ENCODE measurements at regions not wholly inside any gene's neighbourhood (a gene's known extent, or its start where the extent isn't known, plus 50 kb on each side); places are given as distances from the start of the nearest gene placed in this dataset.
"Not testable (repeated sequence)": the region's sequence is repeated elsewhere in the genome, so short reads cannot be mapped to it uniquely, and the experiment has no call there.

- no peak for DNase-seq (ENCODE audit: low read depth in 2 of 2, low spot score in 1 of 2)
These were observed 756.3 kb downstream of the CCDC85A start for GRCh38 chr2:56940054-56940453.

DNA sequence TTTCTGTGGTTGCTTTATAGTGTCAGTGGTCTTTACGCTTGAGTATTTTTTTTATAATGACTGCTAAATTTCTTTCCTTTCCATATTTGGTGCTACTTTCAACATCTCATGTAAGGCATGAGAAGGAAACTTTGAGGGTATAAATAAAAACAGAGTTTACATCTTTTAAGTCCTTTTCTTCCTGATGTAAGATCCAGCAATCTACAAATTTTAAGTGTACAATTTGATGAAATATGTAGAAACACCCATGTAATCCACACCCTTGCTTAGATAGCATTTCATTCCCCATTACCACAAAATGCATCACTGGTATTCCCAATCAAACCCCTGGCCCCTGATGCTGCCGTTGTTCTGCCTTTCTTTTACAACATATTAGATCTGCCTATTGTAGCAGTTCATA, 769.1 kb downstream of the CCDC85A start:
- DNase-seq (ENCODE audit: low read depth in 2 of 2, low spot score in 1 of 2): no peak

DNA sequence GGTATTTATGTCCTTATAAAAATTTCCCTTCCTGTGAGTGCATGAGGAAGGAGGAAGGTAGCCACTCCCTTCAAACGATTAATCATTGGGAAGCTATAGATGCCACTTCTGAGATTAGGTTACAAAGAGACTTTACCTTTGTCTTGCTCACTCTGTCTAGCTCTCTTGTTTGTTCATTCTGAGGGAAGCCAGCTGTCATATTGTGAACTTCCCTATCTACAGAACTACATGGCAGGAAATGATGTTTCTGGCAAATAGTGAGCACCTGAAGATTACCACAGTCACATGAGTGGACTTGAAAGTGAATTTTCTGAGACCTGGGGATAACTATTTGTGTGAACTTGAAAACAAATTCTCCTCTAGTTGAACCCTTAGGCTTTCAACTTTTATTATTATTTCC, 776.8 kb downstream of the CCDC85A start:
- no peak for DNase-seq (ENCODE audit: low read depth in 2 of 2, low spot score in 1 of 2)

GRCh38 chr2:56962673-56963072, 778.9 kb downstream of the CCDC85A start:
- DNase-seq (ENCODE audit: low read depth in 2 of 2, low spot score in 1 of 2): no peak

GRCh38 chr2:56969513-56969912, 785.7 kb downstream of the CCDC85A start:
- no peak for DNase-seq (ENCODE audit: low read depth in 2 of 2, low spot score in 1 of 2)

GRCh38 chr2:56971383-56971974, 787.7 kb downstream of the CCDC85A start:
- no peak for DNase-seq (ENCODE audit: low read depth in 2 of 2, low spot score in 1 of 2)

DNA sequence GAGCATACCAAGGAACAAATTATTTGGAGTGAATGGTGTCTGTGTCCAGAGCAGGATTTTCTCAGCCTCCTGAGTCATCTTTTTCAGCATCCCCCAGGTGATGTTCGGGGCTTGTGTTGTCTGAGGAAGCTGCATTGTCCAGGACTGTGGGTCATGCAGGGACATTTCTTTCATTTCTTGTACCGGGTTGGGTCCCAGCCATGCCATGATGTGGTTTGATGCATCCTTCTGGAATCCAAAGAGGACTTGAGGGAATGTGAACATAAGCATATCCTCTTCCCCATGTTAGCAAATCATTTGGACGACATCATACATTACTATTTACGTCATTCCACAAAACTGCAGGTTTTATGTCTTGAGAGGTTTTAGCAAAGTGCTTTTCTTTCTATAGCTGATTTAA, 797.8 kb downstream of the CCDC85A start:
- no peak for DNase-seq (ENCODE audit: low read depth in 2 of 2, low spot score in 1 of 2)

DNA sequence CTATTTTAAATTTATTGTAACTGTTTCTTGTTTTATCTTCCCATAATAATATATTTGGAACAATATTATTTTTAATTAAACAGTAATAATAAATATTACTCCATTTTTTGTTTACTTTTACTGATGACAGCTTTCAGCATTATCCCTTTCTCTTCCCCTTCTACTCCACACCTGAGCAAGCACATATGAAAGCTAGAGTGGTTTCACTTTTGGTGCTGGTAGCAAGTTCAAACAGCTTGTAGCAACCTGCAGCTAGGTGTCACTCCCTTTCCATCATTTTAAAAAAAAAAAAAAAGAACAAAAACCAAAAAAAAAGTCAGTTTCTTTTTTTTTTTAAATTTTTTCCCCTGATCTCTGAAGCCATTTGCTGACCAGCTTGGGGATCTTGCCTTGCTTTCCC, 801.8 kb downstream of the CCDC85A start:
- no peak for DNase-seq (ENCODE audit: low read depth in 2 of 2, low spot score in 1 of 2)

DNA sequence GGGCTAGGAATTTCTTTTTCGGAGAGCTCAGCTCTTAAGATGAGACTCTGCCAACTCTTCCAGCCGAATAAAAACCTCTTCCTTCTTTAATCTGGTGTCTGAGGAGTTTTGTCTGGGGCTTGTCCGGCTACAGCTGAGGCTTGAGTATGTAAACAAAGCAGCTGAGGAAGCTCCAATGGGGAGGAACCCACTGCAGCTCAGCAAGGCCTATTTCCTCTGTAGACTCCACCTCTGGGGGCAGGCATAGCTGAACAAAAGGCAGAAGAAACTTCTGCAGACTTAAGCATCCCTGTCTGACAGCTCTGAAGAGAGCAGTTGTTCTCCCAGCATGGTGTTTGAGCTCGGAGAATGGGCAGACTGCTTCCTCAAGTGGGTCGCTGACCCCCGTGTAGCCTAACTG, 838.7 kb downstream of the CCDC85A start:
- no peak for DNase-seq (ENCODE audit: low read depth in 2 of 2, low spot score in 1 of 2)

DNA sequence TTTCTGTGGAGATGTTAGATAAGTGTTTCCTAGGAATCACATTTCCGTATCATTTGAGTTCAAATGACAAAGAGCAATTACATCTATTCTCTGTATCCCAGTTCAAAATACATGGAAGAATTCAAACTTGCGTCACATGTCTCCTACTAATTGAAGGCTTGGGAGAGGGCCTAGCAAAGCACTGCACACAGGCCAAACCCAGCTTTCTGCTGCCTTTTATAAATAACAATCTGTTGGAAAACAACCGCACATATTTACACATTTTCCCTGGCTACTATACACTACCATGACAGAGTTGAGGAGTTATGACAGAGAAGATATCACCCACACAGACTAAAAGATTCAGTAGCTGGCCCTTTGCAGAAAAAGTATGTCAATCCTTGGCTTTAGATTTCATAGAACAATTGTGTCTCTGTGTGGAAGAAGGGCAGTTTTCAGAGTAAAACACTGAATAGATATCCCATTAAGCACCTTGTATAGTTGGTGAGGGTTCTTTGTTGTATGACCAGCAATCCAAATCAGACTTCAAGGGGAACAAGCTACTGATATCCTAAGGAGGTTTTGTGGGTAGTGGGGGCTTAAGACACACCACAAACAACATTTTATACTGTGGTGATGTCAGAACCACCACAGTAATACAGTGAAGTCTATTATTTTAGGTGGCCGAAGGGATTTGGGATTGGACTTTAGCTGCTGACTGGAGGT, 861.3 kb downstream of the CCDC85A start:
- DNase-seq (ENCODE audit: low read depth in 2 of 2, low spot score in 1 of 2): no peak

- no peak for DNase-seq (ENCODE audit: low read depth in 2 of 2, low spot score in 1 of 2)
These were observed 865.5 kb downstream of the CCDC85A start for GRCh38 chr2:57049273-57049672.

- no peak for DNase-seq (ENCODE audit: low read depth in 2 of 2, low spot score in 1 of 2)
These were observed 866.2 kb downstream of the CCDC85A start for GRCh38 chr2:57050007-57050406.

DNA sequence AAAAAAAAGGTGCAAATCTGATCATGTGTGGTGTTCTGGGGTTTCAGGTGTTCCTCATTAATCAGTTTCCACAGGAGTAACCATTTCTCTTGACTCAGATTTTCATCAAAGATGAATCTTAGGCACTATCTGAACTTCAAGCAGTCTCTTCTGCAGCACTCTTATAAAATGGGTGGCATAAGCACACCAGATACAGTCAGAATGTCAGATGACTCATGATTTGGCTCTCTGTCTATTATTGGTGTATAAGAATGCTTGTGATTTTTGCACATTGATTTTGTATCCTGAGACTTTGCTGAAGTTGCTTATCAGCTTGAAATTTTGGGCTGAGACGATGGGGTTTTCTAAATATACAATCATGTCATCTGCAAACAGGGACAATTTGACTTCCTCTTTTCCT, 882.5 kb downstream of the CCDC85A start:
- DNase-seq (ENCODE audit: low read depth in 2 of 2, low spot score in 1 of 2): not testable (repeated sequence)

- DNase-seq (ENCODE audit: low read depth in 2 of 2, low spot score in 1 of 2): no peak
These were observed 891.4 kb downstream of the CCDC85A start for GRCh38 chr2:57075226-57075625.

DNA sequence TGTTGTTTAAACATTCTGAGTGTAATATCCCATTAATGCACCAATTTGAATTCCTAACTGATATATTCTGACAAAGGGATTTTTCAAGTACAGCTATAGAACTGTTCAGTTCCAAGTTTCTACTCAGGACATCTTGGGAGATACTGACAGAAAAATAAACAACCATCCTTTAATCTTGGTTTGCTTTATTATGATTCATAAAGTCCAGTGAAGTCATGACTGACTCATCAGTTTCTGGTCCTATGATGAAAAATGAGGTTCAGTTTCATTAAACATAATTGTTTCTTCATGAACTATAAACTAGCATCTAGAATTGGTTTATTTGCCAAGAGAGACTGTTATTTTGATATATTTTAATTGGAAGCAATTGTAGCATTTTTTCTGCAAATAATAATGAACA, 896.2 kb downstream of the CCDC85A start:
- DNase-seq (ENCODE audit: low read depth in 2 of 2, low spot score in 1 of 2): no peak

DNA sequence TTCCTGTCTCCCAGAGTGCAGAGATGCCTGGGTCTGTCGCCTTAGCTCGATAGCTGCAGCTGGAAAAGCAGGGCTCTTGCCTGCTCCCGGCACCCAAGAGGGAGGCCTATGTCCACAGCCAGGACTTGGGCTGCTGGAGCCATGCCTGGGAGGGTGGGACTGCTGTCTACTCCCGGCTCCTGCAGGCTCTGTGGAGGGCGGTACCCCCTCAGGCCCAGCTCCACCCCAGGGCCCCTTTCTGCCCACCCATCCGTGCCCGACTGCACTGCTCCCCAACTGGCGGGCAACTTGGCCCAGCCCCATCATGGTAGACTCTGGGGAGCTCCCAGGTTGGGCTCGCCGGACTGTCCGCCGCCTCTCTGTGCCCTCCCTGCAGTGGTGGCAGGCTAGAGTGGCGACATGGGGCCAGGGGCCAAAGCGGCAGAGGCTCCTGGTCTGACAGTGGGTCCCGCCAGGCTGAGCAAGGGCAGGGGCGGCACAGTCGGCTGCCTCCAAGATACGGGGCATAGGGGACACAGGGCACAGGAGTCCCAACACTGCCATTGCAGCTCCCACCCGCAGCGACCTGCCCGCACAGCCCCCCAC, 901.0 kb downstream of the CCDC85A start:
- DNase-seq (ENCODE audit: low read depth in 2 of 2, low spot score in 1 of 2): no peak

DNA sequence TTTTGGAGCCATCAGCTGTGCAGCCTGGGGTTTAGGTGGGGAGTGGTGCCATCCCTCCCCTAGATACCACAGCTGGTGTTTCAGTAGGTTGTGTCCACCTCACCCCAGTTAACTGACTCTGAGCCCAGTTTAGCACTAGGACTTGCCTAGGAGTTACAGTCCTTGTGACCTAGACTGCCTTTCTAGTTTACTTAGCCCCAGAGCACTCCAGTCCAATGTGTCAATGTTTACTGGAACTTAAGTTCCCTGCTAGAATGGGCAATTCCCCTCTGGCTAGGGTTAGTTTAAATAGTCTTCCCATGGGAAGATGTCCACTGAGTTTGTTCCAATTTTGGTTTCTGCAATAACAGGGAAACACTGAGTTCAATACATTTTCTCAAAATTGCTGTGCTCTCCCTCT, 909.2 kb downstream of the CCDC85A start:
- DNase-seq (ENCODE audit: low read depth in 2 of 2, low spot score in 1 of 2): no peak

- DNase-seq (ENCODE audit: low read depth in 2 of 2, low spot score in 1 of 2): no peak
These were observed 914.1 kb downstream of the CCDC85A start for GRCh38 chr2:57097855-57098254.

- no peak for DNase-seq (ENCODE audit: low read depth in 2 of 2, low spot score in 1 of 2)
These were observed 916.6 kb downstream of the CCDC85A start for GRCh38 chr2:57100436-57100835.

- DNase-seq (ENCODE audit: low read depth in 2 of 2, low spot score in 1 of 2): no peak
These were observed 921.9 kb downstream of the CCDC85A start for GRCh38 chr2:57105694-57106093.

DNA sequence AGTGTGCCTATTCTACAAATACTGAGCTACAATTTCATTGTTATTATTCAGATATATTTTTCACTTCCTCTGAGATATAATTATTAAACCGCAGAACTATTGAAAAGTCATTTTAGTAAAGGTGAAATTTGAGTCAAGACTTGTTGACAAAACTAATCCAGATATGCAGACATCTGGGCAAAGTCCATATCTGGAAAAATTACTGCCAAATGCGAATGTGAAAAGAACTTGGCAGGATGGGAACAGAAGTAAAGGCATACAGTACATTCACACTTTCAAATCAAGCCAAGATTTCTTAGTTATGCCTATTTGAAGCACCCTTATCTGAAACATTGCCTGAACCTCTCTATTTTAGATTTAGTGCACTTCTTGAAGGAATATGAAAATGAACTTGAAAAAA, 923.6 kb downstream of the CCDC85A start:
- no peak for DNase-seq (ENCODE audit: low read depth in 2 of 2, low spot score in 1 of 2)

GRCh38 chr2:57111531-57111930, 927.7 kb downstream of the CCDC85A start:
- DNase-seq (ENCODE audit: low read depth in 2 of 2, low spot score in 1 of 2): no peak

DNA sequence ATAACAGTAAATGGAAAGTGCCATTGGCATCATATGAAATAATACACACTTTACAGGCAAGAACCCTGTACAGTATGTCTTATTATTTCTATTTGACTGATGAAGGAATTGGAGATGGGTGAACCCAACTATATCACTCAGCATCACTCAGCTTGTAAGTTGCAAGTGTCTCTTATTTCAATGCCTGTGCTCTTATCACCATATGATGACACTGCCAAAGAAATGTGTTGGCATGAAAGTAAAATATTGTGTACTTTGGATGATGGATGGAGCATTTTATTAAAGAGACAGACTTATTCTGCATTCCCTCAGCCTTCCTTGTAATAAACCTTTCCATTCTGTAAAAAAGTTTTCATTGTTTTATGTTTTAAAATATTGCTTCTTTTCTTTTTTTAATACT, 927.5 kb upstream of the VRK2 start:
- DNase-seq (ENCODE audit: low read depth in 2 of 2, low spot score in 1 of 2): no peak

Data from stimulated activated CD8-positive, alpha-beta memory T cell treated with anti-CD3 and anti-CD28 coated beads, Interleukin-4, amount 100 ng/mL, for 4 hours (primary cell).